22Rv1 (cell line): ENCODE measurements at regions not wholly inside any gene's neighbourhood (a gene's known extent, or its start where the extent isn't known, plus 50 kb on each side); places are given as distances from the start of the nearest gene placed in this dataset.

Source experiments
- H3K27ac ChIP-seq: fragments of 450-650 bp; 2 replicates; pipeline ENCODE4 v1.5.1; 2017
- ZFX ChIP-seq: fragments of 450-650 bp; IDR thresholded peaks from 2 replicates; pipeline ENCODE4 v1.6.1; 2017; ENCODE audit warnings: antibody characterized with exemption, borderline replicate concordance
- TF ChIP-seq, protein P1 (sequence below): fragments of 450-650 bp; IDR thresholded peaks from 2 replicates; pipeline ENCODE4 v1.5.1; 2017; ENCODE audit warnings: mild to moderate bottlenecking

DNA sequence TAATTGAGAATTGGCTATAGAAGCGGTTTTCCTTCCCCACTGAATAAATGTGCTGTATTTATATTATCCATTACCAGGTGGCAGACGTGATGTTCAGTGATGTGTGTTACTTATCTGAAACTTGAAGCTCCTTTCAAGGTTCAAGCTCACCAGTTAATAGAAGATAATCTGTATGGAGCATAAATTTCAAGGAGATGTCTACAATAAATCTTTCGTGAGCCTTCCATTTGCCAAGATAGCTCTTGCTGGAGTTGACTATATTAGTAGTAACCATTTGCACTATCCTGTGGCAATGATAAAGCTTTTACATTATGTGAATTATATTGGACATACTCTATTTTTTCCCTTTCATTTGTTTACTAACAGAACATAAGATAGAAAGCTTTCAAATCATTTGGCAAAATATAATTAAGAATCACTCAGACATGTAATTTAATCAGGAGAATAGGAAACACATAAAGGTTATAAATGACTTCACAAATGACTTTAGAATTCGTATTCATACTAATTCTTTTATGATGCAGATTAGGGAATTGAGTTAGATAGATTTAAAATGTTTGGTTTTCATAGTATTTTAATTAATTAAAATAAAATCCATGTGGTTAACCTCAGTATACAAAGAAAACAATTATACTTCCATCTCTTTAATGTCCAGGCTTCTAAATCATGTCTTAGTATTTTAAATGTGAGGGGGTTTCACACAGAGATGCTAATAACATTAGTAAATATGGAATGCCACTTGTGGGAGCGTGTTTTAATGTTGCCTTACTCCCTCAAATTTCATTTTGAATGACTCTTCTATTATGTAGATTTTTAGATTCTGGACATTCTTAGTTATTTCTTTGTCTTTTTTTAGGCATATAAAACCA, 664.4 kb upstream of the CDH8 start:
- no peak for TF ChIP-seq ZFX
- TF ChIP-seq, protein P1, sequence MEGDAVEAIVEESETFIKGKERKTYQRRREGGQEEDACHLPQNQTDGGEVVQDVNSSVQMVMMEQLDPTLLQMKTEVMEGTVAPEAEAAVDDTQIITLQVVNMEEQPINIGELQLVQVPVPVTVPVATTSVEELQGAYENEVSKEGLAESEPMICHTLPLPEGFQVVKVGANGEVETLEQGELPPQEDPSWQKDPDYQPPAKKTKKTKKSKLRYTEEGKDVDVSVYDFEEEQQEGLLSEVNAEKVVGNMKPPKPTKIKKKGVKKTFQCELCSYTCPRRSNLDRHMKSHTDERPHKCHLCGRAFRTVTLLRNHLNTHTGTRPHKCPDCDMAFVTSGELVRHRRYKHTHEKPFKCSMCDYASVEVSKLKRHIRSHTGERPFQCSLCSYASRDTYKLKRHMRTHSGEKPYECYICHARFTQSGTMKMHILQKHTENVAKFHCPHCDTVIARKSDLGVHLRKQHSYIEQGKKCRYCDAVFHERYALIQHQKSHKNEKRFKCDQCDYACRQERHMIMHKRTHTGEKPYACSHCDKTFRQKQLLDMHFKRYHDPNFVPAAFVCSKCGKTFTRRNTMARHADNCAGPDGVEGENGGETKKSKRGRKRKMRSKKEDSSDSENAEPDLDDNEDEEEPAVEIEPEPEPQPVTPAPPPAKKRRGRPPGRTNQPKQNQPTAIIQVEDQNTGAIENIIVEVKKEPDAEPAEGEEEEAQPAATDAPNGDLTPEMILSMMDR, result no peak
- no peak overlapping the region for H3K27ac ChIP-seq

DNA sequence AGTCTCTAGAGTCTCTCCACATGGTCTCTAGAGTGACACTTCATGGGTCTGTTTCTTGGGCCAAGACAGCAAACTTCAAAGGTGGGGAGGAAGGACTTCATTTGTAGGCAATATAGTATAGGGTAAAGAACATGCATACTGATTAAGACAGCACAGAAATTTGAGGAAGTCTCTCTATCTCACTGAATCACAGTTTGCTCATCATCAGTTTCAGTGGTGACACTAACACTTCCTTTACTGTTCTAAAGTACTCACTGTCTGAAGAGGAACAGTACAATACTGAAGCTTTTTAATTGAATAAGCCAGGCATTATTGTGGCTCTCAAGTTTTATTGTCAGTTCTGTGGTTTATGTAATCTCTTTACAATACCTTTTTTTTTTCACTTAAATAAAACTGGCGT, 656.4 kb upstream of the CDH8 start:
- TF ChIP-seq ZFX, result no peak
- TF ChIP-seq, protein P1, result no peak
- no peak overlapping the region for H3K27ac ChIP-seq

DNA sequence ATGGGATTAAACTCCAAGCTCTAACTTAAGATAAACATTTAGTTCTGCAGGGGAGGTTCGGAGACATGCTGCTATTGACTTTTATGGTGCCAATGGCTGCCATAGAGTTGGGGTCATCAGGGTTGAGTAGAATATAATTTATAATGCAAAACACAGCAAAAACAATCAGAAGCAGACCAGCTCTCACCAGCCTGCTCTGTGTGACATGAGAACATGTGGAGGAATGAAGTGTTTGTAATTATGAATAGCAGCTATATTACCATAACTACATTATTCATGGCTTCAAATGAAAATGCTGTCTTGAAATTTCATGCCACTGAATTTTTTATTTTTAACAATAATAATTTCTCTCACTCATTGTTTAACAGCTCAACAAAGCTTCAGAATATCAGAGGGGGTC, 645.6 kb upstream of the CDH8 start:
- no peak overlapping the region for H3K27ac ChIP-seq
- TF ChIP-seq, protein P1, result no peak
- no peak for TF ChIP-seq ZFX

DNA sequence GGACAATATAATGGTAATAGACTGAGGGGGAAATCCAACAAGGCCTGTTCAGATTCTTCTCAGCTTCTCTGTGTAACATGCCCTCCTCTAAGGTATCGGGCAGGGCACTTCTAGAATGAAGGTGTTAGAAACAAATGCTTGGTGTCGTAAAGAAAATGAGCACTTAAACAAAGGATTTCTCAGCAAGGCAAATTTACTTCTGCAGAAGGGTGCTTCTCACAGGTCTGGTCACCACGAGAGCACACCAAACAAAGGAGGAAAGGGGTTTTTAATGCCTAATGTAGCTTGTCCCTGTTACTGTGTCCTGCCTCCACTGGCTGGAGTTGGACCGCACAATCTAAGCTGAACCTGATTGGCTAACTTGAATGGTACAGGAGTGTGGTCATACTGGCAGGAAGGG, 642.6 kb upstream of the CDH8 start:
- H3K27ac ChIP-seq, result no peak overlapping the region
- TF ChIP-seq, protein P1, result no peak
- no peak for TF ChIP-seq ZFX

DNA sequence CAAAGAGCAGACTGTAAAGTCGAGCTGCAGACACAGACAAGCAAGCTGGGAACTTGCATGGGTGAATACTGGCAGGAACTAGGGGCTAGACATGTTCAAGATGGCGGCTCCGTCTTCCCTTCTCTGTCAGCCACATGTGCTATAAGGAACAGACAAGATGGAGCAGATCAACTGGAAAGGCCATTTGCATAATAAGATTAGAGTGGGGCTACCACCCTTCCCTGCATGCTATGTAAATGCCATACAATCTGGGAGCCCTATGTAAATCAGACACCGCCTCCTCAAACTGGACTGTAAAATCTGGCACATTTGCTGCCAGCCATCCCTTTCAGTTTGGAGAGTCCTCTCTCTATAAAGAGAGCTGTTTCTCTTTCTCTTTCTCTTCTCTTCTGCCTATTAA, 640.1 kb upstream of the CDH8 start:
- H3K27ac ChIP-seq, result no peak overlapping the region
- TF ChIP-seq ZFX, result no peak
- TF ChIP-seq, protein P1, result no peak

DNA sequence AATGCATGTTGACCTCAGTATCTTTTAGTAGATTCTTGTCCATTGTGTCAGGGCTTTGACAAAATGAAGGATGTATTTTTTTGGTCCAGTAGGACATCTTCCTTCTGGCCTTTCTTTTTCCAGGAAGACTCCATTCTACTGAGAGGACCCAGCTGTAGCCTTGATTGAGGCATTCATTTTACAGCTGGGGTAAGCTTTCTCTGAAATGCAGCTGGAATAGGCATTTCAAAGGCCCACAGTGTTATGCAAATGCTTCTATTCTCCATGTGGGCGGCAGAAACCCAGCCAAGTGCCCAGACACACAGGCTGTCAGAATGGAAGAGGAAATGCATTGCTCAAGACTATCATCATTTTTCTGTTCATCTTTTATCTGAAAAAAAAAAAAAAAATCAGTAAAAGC, 629.0 kb upstream of the CDH8 start:
- TF ChIP-seq, protein P1, result no peak
- TF ChIP-seq ZFX, result no peak
- no peak overlapping the region for H3K27ac ChIP-seq

DNA sequence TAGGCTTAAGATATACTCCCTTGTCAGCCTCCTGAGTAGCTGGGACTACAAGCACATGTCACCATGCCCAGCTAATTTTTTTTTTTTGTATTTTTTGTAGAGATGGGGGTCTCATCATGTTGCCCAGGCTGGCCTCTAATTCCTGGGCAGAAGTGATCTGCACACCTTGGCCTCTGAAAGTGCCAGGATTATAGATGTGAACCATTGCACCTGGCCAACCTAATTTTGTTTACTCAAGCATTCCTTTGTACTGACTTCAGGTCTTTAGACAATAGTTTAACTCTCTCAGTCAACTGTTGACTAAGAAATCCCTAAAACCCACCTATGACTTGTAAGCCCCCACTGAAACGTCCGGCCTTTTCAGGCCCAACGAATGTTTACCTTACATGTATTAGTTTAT, 628.3 kb upstream of the CDH8 start:
- no peak for TF ChIP-seq ZFX
- TF ChIP-seq, protein P1, result no peak
- H3K27ac ChIP-seq, result no peak overlapping the region
